Smooth muscle cell of the brain vasculature (primary cell): ENCODE measurements at regions not wholly inside any gene's neighbourhood (a gene's known extent, or its start where the extent isn't known, plus 50 kb on each side); places are given as distances from the start of the nearest gene placed in this dataset.

ENCODE experiments used
- DNase-seq: peaks from one replicate; pipeline ENCODE4 v3.0.0-alpha.2; 2012; ENCODE audit warnings: low read depth, low spot score

DNA sequence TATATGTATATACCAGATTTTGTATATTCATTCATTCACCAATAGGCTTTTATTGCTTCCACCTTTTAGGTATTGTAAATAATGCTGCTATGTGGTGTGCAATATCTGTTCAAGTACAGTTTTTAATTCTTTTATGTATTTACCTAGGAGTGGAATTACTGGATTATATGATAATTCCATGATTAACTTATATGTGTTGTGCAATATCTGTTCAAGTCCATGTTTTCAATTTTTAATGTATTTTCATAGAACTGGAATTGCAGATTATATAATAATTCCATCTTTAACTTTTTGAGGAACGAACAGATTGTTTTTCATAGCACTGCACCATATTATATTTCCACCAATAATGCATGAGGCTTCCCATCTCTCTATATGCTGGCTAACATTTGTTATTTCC, 50.6 kb upstream of the L3MBTL4 start:
- DNase-seq = no peak

- DNase-seq = no peak
Observed at GRCh38 chr18:6476190-6476589, 61.5 kb upstream of the L3MBTL4 start.

DNA sequence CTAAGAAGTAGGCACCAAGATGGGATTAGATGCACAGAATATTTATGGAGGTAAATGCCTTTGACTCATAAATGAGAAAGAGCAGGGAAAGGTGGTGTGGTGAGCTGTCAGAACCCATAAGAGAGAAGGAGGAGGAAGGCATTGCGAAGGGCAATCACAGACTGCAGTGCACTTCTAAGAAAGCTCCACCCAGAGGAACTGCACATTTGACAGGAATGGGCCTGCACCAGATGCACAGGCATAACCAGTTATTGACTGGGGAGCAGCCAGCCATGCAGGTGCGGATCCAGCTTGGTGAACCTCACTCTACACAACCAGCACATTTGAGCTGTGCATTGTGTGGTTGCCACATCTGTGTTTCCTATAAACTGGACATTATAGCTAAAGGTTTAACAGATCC, 62.2 kb upstream of the L3MBTL4 start:
- no peak for DNase-seq

DNA sequence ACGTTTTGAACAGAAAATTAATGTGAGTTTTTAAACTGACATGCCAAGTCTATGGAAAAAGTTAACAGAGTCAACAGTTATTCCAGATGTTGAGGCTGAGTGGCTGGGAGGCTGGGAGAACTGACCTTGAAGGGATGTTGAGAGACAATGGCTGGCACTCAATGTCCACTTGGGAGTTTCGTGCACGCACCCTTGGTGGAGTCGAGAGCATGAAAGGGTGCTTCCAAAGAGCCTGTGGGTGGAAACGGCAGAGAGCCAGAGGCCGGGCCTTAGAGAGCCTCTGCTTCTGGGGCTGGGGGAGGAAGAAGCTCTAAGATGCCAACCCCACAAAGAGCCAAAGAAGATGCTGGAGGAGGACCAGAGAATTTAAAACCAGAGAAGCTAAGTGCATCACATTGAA, 63.4 kb upstream of the L3MBTL4 start:
- no peak for DNase-seq

GRCh38 chr18:6479699-6480098, 65.0 kb upstream of the L3MBTL4 start:
- DNase-seq = no peak

DNA sequence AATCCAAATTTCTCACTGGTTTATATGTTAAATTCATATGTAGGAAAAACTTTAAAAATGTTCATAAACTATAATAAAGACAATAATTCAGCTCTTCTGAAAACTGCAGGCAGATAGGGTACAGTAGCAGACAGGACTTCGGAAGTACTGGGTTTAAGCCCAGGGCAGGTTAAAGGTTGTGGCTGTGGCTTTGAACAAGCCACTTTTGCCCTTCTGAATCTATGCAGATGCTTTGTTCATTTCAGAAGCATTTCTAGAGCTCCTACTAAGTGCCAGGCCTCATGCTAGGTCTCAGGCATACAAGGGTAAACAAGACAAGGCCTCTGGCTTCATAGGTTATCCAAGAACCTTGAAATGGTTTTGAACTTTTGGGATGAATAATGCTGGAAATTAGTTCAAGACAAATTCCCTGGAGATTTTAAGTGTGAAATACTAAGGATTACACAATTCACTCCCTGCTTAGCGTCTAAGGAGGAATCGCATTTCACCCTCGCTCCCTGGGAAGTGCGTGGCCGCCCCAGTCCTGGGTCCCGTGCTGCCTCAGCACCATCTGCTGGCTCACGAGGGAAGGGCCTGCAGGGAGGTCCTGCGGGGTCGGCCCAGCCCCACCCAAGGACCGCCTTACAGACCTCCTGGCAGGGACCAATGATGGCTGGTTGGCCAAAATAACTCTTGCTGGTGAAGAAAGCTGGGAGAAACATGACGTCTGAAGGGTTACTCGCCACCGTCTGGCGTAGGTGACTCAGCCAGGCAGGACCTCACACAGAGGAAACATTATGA, 67.7 kb upstream of the L3MBTL4 start:
- peak; percentile 35 for DNase-seq

DNA sequence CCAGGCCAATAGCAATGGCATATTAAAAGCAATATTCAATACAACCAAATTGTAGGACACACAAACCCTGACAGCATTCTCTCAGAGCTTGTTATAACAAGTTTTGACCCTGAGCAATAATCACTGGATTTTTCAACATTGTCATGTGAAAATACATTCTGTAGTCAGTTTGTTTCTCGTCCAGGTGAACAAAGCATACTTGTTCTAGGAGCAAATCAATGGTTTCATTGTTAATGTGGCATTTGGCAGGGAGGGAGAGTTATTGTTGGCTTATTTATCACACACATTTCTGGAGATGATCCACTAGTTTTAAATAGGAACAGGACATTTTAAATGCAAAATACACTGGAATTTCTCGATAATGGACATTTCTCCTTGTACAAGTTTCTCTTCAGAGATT, 69.9 kb upstream of the L3MBTL4 start:
- no peak for DNase-seq

DNA sequence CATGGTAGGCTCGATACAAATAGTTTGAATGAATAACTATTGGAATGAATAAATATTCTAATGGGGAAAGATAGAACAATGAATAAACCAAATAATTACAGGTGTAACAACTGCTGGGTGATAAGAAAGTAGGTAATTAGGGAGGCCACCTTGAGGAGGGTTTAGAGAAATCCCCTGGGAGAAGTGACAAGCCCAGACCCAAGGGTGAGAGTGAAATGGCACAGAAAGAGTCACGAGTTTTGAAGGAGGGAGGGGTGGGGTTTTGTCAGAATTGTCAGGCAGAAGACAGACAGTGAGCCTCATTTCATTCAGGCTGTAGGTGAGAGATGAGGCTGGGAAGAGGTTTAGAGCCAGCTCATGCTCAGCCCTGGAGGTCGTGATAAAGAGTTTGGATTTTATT, 71.6 kb upstream of the L3MBTL4 start:
- DNase-seq = no peak

GRCh38 chr18:6486764-6487426, 72.2 kb upstream of the L3MBTL4 start:
- DNase-seq = no peak

GRCh38 chr18:6487968-6488367, 73.3 kb upstream of the L3MBTL4 start:
- no peak for DNase-seq

DNA sequence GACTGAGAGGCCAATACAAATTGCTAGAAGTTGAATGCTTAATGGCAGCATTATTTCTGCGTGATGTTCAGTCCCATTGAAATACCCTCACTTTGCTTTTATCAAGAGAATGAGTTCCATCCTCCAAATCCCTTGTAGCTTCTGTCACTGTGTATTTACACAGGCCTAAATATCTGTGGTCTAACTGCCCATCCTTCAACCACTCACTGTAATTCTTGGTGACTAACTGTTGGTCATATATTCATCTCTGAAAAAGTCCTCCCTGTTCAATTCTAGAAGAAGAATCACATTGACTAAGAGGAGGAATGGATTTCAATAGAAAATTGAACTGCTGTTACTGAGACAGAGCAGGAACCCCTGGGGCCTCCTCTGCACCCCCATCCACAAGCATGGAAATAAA, 74.2 kb upstream of the L3MBTL4 start:
- DNase-seq = no peak

- DNase-seq = no peak
Observed at GRCh38 chr18:6489977-6490376, 75.3 kb upstream of the L3MBTL4 start.

- DNase-seq = no peak
Observed at GRCh38 chr18:6493194-6493593, 78.5 kb upstream of the L3MBTL4 start.

DNA sequence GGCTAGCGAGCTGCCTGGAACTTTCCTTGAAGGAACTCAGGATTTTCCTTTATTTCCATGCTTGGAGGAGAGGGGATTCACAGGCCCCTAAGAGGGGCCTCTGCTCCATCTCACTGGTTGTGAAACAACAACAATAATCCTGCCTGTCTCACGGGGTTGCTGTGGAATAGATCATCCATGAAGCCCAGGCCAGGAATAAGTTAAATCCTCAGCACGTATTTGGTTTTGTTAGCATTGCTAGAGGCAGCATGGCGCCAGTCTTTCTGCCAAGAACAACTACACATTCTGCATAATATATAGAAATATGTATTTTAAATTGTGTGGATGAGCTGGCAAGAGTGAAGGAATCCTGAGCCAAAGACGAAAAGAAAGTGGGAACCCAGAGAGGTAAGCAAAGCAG, 80.8 kb upstream of the L3MBTL4 start:
- no peak for DNase-seq

- DNase-seq = no peak
Observed at GRCh38 chr18:6497543-6497942, 82.8 kb upstream of the L3MBTL4 start.

GRCh38 chr18:6498289-6498856, 83.7 kb upstream of the L3MBTL4 start:
- no peak for DNase-seq

- no peak for DNase-seq
Observed at GRCh38 chr18:6504605-6505497, 90.1 kb upstream of the L3MBTL4 start.

DNA sequence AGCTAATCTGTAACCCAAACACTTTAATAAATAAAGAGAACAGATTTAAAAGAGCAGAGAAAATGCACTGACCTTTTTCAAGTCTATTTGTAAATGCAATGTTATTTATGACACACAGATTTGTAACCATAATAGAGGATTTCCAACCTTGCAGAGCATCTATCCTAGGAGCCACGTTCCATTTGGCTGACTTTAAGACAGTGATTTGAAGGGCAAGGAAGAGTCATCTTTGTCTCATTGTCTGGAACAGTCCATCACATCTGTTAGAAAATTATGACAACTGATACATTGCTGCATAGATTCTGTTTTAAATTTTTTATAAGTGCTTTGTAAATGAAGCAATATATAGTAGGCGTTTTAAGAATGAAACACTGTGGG, 90.8 kb upstream of the L3MBTL4 start:
- no peak for DNase-seq

DNA sequence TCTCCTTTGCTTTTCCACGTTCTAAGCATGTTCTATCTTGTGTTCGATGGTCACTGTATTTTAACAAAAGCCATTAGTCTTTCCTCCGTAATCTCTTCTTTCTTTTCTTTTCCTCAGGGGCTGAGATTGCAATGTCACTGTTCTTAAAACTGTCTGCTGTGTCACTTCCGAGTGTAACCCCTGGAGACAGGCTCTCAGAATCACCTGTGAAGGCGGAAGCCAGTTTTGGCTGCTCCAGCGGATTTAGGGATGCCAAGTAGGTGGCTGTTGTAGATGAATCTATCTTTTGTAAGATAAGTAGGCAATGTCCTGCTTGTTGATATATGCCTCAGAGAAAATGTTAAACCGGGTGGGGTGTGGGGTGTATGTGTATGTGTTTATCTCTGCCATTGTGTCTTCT, 94.7 kb upstream of the L3MBTL4 start:
- no peak for DNase-seq

- peak; percentile 18 for DNase-seq
Observed at GRCh38 chr18:6509832-6510231, 95.1 kb upstream of the L3MBTL4 start.

DNA sequence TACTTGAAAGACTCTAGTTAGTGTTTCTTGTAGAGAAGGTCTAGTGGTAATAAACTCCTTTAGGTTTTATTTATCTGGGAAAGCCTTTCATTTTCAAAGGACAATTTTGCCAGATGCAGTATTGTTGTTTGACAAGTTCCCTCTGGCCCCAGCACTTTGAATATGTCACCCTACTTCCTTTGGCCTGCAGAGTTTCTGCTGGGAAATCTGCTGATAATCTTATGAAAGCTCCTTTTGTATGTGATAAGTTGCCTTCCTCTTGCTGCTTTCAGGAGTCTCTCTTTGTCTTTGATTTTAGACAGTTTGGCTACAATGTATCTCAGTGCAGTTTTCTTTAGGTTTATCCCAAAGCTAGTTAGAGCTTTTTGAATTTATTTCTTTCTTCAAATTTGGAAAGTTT, 106.2 kb upstream of the L3MBTL4 start:
- no peak for DNase-seq

DNA sequence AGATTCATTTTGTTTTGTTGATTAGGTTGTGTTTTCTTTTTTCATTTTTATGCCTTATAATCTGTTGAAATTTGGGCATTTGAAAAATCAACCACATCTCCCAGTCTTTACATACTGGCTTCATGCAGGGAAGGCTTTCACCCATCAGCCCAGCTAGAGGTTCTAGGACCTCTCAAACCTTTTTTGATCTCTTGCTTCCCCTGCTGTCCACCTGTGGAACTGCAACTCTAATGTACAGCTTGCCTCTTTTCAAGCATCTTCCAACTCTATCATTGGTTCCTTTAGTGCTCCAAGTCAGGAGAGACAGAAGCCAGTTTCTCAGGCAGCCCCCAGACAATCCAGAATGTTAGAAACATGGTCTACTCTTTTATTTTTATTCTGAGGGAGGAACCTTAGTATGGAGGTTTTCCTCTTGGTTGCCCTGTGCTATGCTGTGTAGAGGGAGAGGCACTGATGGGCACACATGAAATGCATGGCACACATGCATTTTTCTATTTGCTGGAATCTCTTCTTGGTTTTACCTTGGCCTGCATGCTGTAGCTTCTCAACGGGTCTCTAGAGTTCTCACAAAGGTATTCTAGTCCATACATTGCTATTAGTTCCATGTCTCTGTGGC, 107.2 kb upstream of the L3MBTL4 start:
- DNase-seq = no peak
